SK-N-SH (cell line): ENCODE measurements at regions not wholly inside any gene's neighbourhood (a gene's known extent, or its start where the extent isn't known, plus 50 kb on each side); places are given as distances from the start of the nearest gene placed in this dataset.

Source experiments
- CTCF ChIA-PET: fragments of 300-600, 350-600 bp; formaldehyde crosslinking; extraction: SDS; loops from one replicate; lab custom pipeline; 2021; lab: Yijun Ruan, JAX
- POLR2A ChIA-PET: fragments of 350-600 bp; sonication (Branson Sonifier 250); formaldehyde crosslinking; extraction: SDS; loops from one replicate; lab custom pipeline; 2020; ENCODE audit warnings: antibody characterized with exemption, inconsistent platforms; lab: Yijun Ruan, JAX
- DNase-seq: peaks from one replicate; pipeline ENCODE4 v3.0.0; 2012
- H2AFZ ChIP-seq: fragments of 200-600 bp; sonication (generic); 2 replicates; pipeline ENCODE4 v1.8.1; 2016; ENCODE audit warnings: antibody characterized with exemption, mild to moderate bottlenecking, low read depth
- H3F3A ChIP-seq: fragments of 200-600 bp; sonication (generic); replicated peaks from 2 replicates; pipeline ENCODE3; 2016; ENCODE audit warnings: antibody characterized with exemption, mild to moderate bottlenecking; ENCODE audit not compliant: insufficient read depth
- H3K27ac ChIP-seq, 2 experiments: fragments of 200-500 bp in 1 of 2; fragments of 200-600 bp in 1 of 2; sonication (Bioruptor generic) in 1 of 2; sonication (generic), shearing (Covaris generic) in 1 of 2; 2 replicates each; pipeline versions ENCODE4 v1.5.1 to v1.6.1; 2014 to 2016; ENCODE audit warnings: low read depth in 2 of 2, inconsistent platforms in 1 of 2, low read length in 1 of 2, mild to moderate bottlenecking in 1 of 2, mixed read lengths in 1 of 2
- H3K27me3 ChIP-seq: fragments of 200-600 bp; sonication (generic), shearing (Covaris generic); 2 replicates; pipeline ENCODE4 v1.6.1; 2016; ENCODE audit warnings: mixed run types; ENCODE audit not compliant: insufficient read depth
- H3K36me3 ChIP-seq, 2 experiments: fragments of 200-500 bp in 1 of 2; fragments of 200-600 bp in 1 of 2; sonication (Bioruptor generic) in 1 of 2; sonication (generic) in 1 of 2; replicated peaks in 1 of 2; 2 replicates each; pipeline versions ENCODE3 to v1.5.1; 2014 to 2016; ENCODE audit warnings: low read length in 1 of 2, mild to moderate bottlenecking in 1 of 2; ENCODE audit not compliant: insufficient read depth in 2 of 2, control insufficient read depth in 1 of 2
- H3K4me1 ChIP-seq, 2 experiments: fragments of 200-500 bp in 1 of 2; fragments of 200-600 bp in 1 of 2; sonication (Bioruptor generic) in 1 of 2; sonication (generic), shearing (Covaris generic) in 1 of 2; 2 replicates each; pipeline versions ENCODE4 v1.5.1 to v1.6.1; 2014 to 2016; ENCODE audit warnings: low read depth in 1 of 2, low read length in 1 of 2, mixed run types in 1 of 2; ENCODE audit not compliant: insufficient read depth in 2 of 2, control insufficient read depth in 1 of 2
- H3K4me2 ChIP-seq: fragments of 200-600 bp; sonication (generic), shearing (Covaris generic); 2 replicates; pipeline ENCODE4 v1.6.1; 2017; ENCODE audit warnings: mixed run types
- H3K4me3 ChIP-seq, 2 experiments: fragments of 200-500 bp in 1 of 2; fragments of 200-600 bp in 1 of 2; sonication (Bioruptor generic) in 1 of 2; sonication (generic), shearing (Covaris generic) in 1 of 2; 2 replicates each; pipeline versions ENCODE4 v1.5.1 to v1.8.1; 2014 to 2016; ENCODE audit warnings: low read depth in 2 of 2, inconsistent platforms in 1 of 2, low read length in 1 of 2, mild to moderate bottlenecking in 1 of 2, mixed read lengths in 1 of 2, moderate library complexity in 1 of 2
- H3K79me2 ChIP-seq: fragments of 200-600 bp; sonication (generic); 2 replicates; pipeline ENCODE4 v1.8.1; 2017; ENCODE audit warnings: mild to moderate bottlenecking; ENCODE audit not compliant: insufficient read depth
- H3K9ac ChIP-seq: fragments of 200-600 bp; sonication (generic); 2 replicates; pipeline ENCODE4 v1.6.1; 2017; ENCODE audit warnings: mixed run types
- H3K9me2 ChIP-seq: fragments of 200-600 bp; sonication (generic); 2 replicates; pipeline ENCODE4 v1.6.1; 2017; ENCODE audit warnings: mixed run types
- H3K9me3 ChIP-seq: fragments of 200-600 bp; sonication (generic); 2 replicates; pipeline ENCODE4 v1.6.1; 2017; ENCODE audit warnings: mixed run types, mild to moderate bottlenecking, moderate library complexity
- H4K20me1 ChIP-seq: fragments of 200-600 bp; sonication (generic); 2 replicates; pipeline ENCODE4 v1.6.1; 2017; ENCODE audit warnings: mild to moderate bottlenecking, mixed run types; ENCODE audit not compliant: insufficient read depth
- ELF1 ChIP-seq: IDR thresholded peaks from 2 replicates; pipeline ENCODE4 v1.4.0; 2012
- EZH2phosphoT487 ChIP-seq: fragments of 200-600 bp; sonication (generic); IDR thresholded peaks from 2 replicates; pipeline ENCODE4 v1.6.1; 2017; ENCODE audit warnings: low read depth, mixed run types, mild to moderate bottlenecking, antibody characterized with exemption, moderate library complexity, borderline replicate concordance
- FOXJ3 ChIP-seq: sonication (generic); formaldehyde crosslinking; IDR thresholded peaks from 2 replicates; pipeline ENCODE4 v1.5.1; 2020; ENCODE audit warnings: mild to moderate bottlenecking, missing genetic modification reagents
- FOXM1 ChIP-seq: IDR thresholded peaks from 2 replicates; pipeline ENCODE4 v1.4.0; 2012; ENCODE audit warnings: low read depth, mild to moderate bottlenecking
- IRF3 ChIP-seq: fragments of 150-350 bp; IDR thresholded peaks from 2 replicates; pipeline ENCODE4 v1.6.1; 2016; ENCODE audit warnings: mild to moderate bottlenecking, low read depth, low read length
- MEF2A ChIP-seq: IDR thresholded peaks from 2 replicates; pipeline ENCODE4 v1.4.0; 2012; ENCODE audit warnings: low read depth, borderline replicate concordance
- POLR2AphosphoS5 ChIP-seq: IDR thresholded peaks from 2 replicates; pipeline ENCODE4 v1.6.1; 2012; ENCODE audit warnings: low read depth, low read length
- RCOR1 ChIP-seq: fragments of 150-350 bp; IDR thresholded peaks from 2 replicates; pipeline ENCODE4 v1.6.1; 2017; ENCODE audit warnings: antibody characterized with exemption, low read length
- REST ChIP-seq: IDR thresholded peaks from 2 replicates; pipeline ENCODE4 v1.6.1; 2012; ENCODE audit warnings: mild to moderate bottlenecking, low read depth, low read length, moderate library complexity
- RFX5 ChIP-seq: IDR thresholded peaks from 2 replicates; pipeline ENCODE4 v1.6.1; 2012; ENCODE audit warnings: mild to moderate bottlenecking, improper control_type of control experiment, low read length
- RXRA ChIP-seq: IDR thresholded peaks from 2 replicates; pipeline ENCODE4 v1.4.0; 2012; ENCODE audit warnings: low read depth, mild to moderate bottlenecking, borderline replicate concordance
- SMC3 ChIP-seq: IDR thresholded peaks from 2 replicates; pipeline ENCODE4 v1.6.1; 2012; ENCODE audit warnings: low read depth, low read length, improper control_type of control experiment
- TAF1 ChIP-seq: IDR thresholded peaks from 2 replicates; pipeline ENCODE4 v1.6.1; 2012; ENCODE audit warnings: low read depth, mild to moderate bottlenecking, low read length, moderate library complexity, borderline replicate concordance
- USF2 ChIP-seq: fragments of 150-350 bp; IDR thresholded peaks from 2 replicates; pipeline ENCODE4 v1.6.1; 2017; ENCODE audit warnings: antibody characterized with exemption, low read length, low read depth, borderline replicate concordance
- YY1 ChIP-seq: IDR thresholded peaks from 2 replicates; pipeline ENCODE4 v1.4.0; 2012; ENCODE audit warnings: low read depth, mild to moderate bottlenecking
- ZBTB33 ChIP-seq: IDR thresholded peaks from 2 replicates; pipeline ENCODE4 v1.4.0; 2012; ENCODE audit warnings: low read depth, borderline replicate concordance
- WGBS: methylation state at CpG from one replicate; pipeline ENCODE4 v1.1.6; 2017; ENCODE audit warnings: low lambda C conversion rate; 5-methylcytosine and 5-hydroxymethylcytosine counted together

GRCh38 chr2:22807872-22808271 is 577.1 kb upstream of the KLHL29 start:
- CTCF ChIA-PET = interaction anchor here (1.0 to 1.6 kb wide), 4 partner anchors 18 to 392 kb away, joined by 3 to 5 read pairs (median 3); no protein-coding TSS in a partner anchor
- H3K9me3 ChIP-seq = no peaks in the 10 kb centered on the region; the same call in 1 of the 2 replicates

GRCh38 chr2:22810602-22811001 is 574.4 kb upstream of the KLHL29 start:
- CTCF ChIA-PET = interaction anchor here (0.6 kb wide), 1 partner anchor 50 kb away, joined by 3 read pairs; no protein-coding TSS in a partner anchor
- H3K36me3 ChIP-seq = no peaks in the 10 kb centered on the region
- no peaks in the 10 kb centered on the region for H3K27me3 ChIP-seq
- H4K20me1 ChIP-seq = no peaks in the 10 kb centered on the region
- no peak overlapping the region for H3K4me3 ChIP-seq
- H3K9me3 ChIP-seq = no peaks in the 10 kb centered on the region; the same call in 1 of the 2 replicates
- no peaks in the 10 kb centered on the region for H3K79me2 ChIP-seq
- H3K9me2 ChIP-seq = no peaks in the 10 kb centered on the region
- H3K9ac ChIP-seq = no peak overlapping the region
- POLR2A ChIA-PET = no interaction called here
- no peak overlapping the region for H2AFZ ChIP-seq
- no peaks in the 10 kb centered on the region for H3K4me1 ChIP-seq
- no peak for DNase-seq
- 24% methylated on average over 2 of the region's 2 CpGs for WGBS
- no peak overlapping the region for H3K4me2 ChIP-seq
- H3K27ac ChIP-seq = no peak overlapping the region
- H3F3A ChIP-seq = no peaks in the 10 kb centered on the region
- no peak for TF ChIP-seq RFX5
- no peak for TF ChIP-seq RXRA
- TF ChIP-seq TAF1 = no peak
- no peak for TF ChIP-seq FOXM1
- TF ChIP-seq YY1 = no peak
- no peak for TF ChIP-seq ZBTB33
- no peak for TF ChIP-seq EZH2phosphoT487
- no peak for TF ChIP-seq USF2
- no peak for TF ChIP-seq POLR2AphosphoS5

More at GRCh38 chr2:22807872-22808271, 577.1 kb upstream of the KLHL29 start:
- H3K4me3 ChIP-seq = no peak overlapping the region
- TF ChIP-seq ELF1 = no peak
- no peak for TF ChIP-seq REST
- TF ChIP-seq FOXJ3 (CRISPR knock-in tag) = no peak
- no peak for TF ChIP-seq IRF3
- TF ChIP-seq MEF2A = no peak
- TF ChIP-seq FOXM1 = no peak
- TF ChIP-seq POLR2AphosphoS5 = no peak
- TF ChIP-seq SMC3 = no peak
- no peak for TF ChIP-seq RFX5
- TF ChIP-seq TAF1 = no peak
- no peak for TF ChIP-seq RCOR1
- TF ChIP-seq, all 33 proteins: peak for 0
- Histone ChIP-seq H4K20me1 (no peaks in the 10 kb centered on the region), H3K9ac (no peak overlapping the region), H3K27me3 (no peaks in the 10 kb centered on the region), H3F3A (no peaks in the 10 kb centered on the region), H3K27ac (no peak overlapping the region), H3K4me1 (no peaks in the 10 kb centered on the region), H2AFZ (no peak overlapping the region), H3K4me2 (no peak overlapping the region), H3K79me2 (no peaks in the 10 kb centered on the region), H3K9me2 (no peaks in the 10 kb centered on the region), H3K36me3 (no peaks in the 10 kb centered on the region)
- DNase-seq = no peak
- POLR2A ChIA-PET = no interaction called here
